ENCODE measurements at regions not wholly inside any gene's neighbourhood (a gene's known extent, or its start where the extent isn't known, plus 50 kb on each side); places are given as distances from the start of the nearest gene placed in this dataset.

DNA sequence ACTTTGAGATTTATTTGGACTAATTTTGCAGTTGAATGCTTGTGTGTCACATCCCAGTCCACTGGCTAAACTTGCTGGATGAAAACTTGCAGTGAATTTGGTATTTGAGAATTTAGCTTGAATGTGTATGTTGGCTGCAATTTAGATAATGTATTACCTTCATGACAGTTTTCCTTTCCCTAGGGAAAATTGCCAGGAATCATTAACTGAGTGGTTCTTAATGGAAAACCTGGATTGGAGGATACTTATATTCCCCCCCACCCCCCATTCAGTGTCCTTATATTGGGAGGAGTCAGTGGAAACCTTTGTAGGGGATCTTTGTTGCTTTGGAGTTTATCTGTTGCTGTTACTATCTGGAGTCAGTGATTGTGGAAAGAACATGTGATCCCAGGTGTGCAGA, 67.6 kb downstream of the KPNA2 start:
- H3K36me3 ChIP-seq (ENCODE audit: insufficient read depth, low read length): no peaks in the 10 kb centered on the region
- peaks cover 18% of the 10 kb centered on the region for H3K4me1 ChIP-seq (ENCODE audit: insufficient read depth, low read length)
- Mint-ChIP-seq H3K36me3 (ENCODE audit: low read depth) (peaks cover 31% of the 10 kb centered on the region), H3K4me1 (ENCODE audit: low read depth) (peaks cover 58% of the 10 kb centered on the region), H3K27me3 (no peaks in the 10 kb centered on the region), H3K4me3 (peak overlapping the region; percentile 99), H3K9me3 (no peaks in the 10 kb centered on the region), H3K27ac (peak overlapping the region; percentile 94)
- intact Hi-C loops (cut with DNase I, micrococcal nuclease): loop anchor here in 1 of 2 experiments (10.0 kb wide), 1 partner anchor 102 kb away; no protein-coding TSS in a partner anchor
- TF ChIP-seq, protein P1, sequence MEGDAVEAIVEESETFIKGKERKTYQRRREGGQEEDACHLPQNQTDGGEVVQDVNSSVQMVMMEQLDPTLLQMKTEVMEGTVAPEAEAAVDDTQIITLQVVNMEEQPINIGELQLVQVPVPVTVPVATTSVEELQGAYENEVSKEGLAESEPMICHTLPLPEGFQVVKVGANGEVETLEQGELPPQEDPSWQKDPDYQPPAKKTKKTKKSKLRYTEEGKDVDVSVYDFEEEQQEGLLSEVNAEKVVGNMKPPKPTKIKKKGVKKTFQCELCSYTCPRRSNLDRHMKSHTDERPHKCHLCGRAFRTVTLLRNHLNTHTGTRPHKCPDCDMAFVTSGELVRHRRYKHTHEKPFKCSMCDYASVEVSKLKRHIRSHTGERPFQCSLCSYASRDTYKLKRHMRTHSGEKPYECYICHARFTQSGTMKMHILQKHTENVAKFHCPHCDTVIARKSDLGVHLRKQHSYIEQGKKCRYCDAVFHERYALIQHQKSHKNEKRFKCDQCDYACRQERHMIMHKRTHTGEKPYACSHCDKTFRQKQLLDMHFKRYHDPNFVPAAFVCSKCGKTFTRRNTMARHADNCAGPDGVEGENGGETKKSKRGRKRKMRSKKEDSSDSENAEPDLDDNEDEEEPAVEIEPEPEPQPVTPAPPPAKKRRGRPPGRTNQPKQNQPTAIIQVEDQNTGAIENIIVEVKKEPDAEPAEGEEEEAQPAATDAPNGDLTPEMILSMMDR (IDR thresholded peaks at IDR 0.05): no peak
- DNase-seq (no peak), ATAC-seq (ENCODE audit: poor library complexity) (no peak)
- H3K27me3 ChIP-seq (ENCODE audit: control insufficient read depth in 1 of 2, insufficient read depth in 2 of 2, low read length in 2 of 2): no peaks in the 10 kb centered on the region
- no peak overlapping the region for H3K27ac ChIP-seq (ENCODE audit: low read depth in 1 of 2, low read length in 2 of 2)
- peak overlapping the region; percentile 72 for H3K4me3 ChIP-seq (ENCODE audit: low read length)
- no peaks in the 10 kb centered on the region for H3K9me3 ChIP-seq (ENCODE audit: control insufficient read depth in 1 of 2, insufficient read depth in 1 of 2, low read length in 2 of 2)
- CTCF ChIA-PET: interaction anchor here (1.2 kb wide), 1 partner anchor 97 kb away, joined by 3 read pairs; no protein-coding TSS in a partner anchor
- POLR2A ChIA-PET: no interaction called here

DNA sequence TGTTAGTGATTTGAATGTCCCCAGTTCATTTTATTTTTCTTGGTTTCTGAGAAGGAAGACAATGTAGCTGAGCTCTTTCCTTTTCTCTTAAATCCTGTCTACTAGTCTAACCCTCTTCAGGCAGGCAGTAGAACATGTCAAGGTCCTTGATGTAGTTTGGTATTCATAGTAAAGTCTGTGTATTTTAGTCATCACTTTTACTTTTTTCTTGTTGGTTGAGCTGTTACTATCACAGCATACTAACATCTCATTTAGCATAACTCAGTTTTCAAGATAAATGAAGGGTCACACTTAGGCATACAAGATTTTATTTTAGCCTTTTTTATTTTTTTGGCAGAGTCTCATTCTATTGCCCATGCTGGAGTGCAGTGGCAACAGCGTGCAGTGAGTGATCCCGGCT, 70.5 kb downstream of the KPNA2 start:
- Histone ChIP-seq H3K9me3 (ENCODE audit: control insufficient read depth in 1 of 2, insufficient read depth in 1 of 2, low read length in 2 of 2) (peaks cover 0 to 4% of the 10 kb centered on the region in 2 experiments), H3K27me3 (ENCODE audit: control insufficient read depth in 1 of 2, insufficient read depth in 2 of 2, low read length in 2 of 2) (no peaks in the 10 kb centered on the region), H3K36me3 (ENCODE audit: insufficient read depth, low read length) (no peaks in the 10 kb centered on the region), H3K27ac (ENCODE audit: low read depth in 1 of 2, low read length in 2 of 2) (no peak overlapping the region), H3K4me1 (ENCODE audit: insufficient read depth, low read length) (peaks cover 11% of the 10 kb centered on the region), H3K4me3 (ENCODE audit: low read length) (no peak overlapping the region)
- H3K9me3 Mint-ChIP-seq: no peaks in the 10 kb centered on the region
- peak overlapping the region; percentile 48 for H3K27ac Mint-ChIP-seq
- DNase-seq (no peak), ATAC-seq (ENCODE audit: poor library complexity) (no peak)
- H3K27me3 Mint-ChIP-seq: no peaks in the 10 kb centered on the region
- ChIA-PET CTCF (no interaction called here), POLR2A (interaction anchor here (0.9 to 1.4 kb wide), 2 partner anchors 347 to 388 kb away, joined by 3 to 4 read pairs; no protein-coding TSS in a partner anchor)
- H3K36me3 Mint-ChIP-seq (ENCODE audit: low read depth): peaks cover 37% of the 10 kb centered on the region
- TF ChIP-seq, protein P1 (IDR thresholded peaks at IDR 0.05): no peak
- intact Hi-C loops (cut with DNase I, micrococcal nuclease): loop anchor here in 1 of 2 experiments (10.0 kb wide), 1 partner anchor 99 kb away; no protein-coding TSS in a partner anchor
- H3K4me1 Mint-ChIP-seq (ENCODE audit: low read depth): peaks cover 64% of the 10 kb centered on the region
- H3K4me3 Mint-ChIP-seq: peak overlapping the region; percentile 5

DNA sequence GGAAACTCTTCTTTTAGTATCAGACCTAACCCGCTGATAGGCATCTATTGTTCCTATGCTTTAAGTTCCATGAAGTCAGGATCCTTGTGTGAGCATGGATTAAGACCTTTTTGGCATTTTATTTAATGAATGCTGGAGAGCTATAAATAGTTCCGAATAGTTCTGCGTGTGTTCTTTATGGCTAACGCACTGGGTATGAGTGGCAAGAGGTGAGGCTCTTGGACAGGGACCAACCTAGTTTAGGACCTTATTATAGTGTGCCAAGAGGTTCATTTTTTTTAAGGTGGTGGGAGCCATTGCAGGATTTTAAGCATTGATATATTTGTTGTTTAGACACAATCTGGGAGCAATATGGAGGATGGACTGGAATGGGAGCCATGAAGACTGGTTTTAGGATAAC, 71.8 kb downstream of the KPNA2 start:
- Mint-ChIP-seq H3K36me3 (ENCODE audit: low read depth) (peaks cover 29% of the 10 kb centered on the region), H3K4me1 (ENCODE audit: low read depth) (peaks cover 59% of the 10 kb centered on the region), H3K27ac (no peak overlapping the region), H3K27me3 (no peaks in the 10 kb centered on the region), H3K9me3 (no peaks in the 10 kb centered on the region), H3K4me3 (no peak overlapping the region)
- ChIA-PET POLR2A (no interaction called here), CTCF (no interaction called here)
- TF ChIP-seq, protein P1 (IDR thresholded peaks at IDR 0.05): no peak
- Histone ChIP-seq H3K36me3 (ENCODE audit: insufficient read depth, low read length) (no peaks in the 10 kb centered on the region), H3K27me3 (ENCODE audit: control insufficient read depth in 1 of 2, insufficient read depth in 2 of 2, low read length in 2 of 2) (no peaks in the 10 kb centered on the region), H3K9me3 (ENCODE audit: control insufficient read depth in 1 of 2, insufficient read depth in 1 of 2, low read length in 2 of 2) (peaks cover 0 to 4% of the 10 kb centered on the region in 2 experiments), H3K4me1 (ENCODE audit: insufficient read depth, low read length) (peaks cover 7% of the 10 kb centered on the region), H3K27ac (ENCODE audit: low read depth in 1 of 2, low read length in 2 of 2) (no peak overlapping the region), H3K4me3 (ENCODE audit: low read length) (no peak overlapping the region)
- ATAC-seq (ENCODE audit: poor library complexity): no peak
- no peak for DNase-seq
- intact Hi-C loops (cut with DNase I, micrococcal nuclease): loop anchor here in 1 of 2 experiments (10.0 kb wide), 1 partner anchor 97 kb away; no protein-coding TSS in a partner anchor
